ENCODE measurements at regions not wholly inside any gene's neighbourhood (a gene's known extent, or its start where the extent isn't known, plus 50 kb on each side); places are given as distances from the start of the nearest gene placed in this dataset.

- Histone ChIP-seq H4K20me1 (ENCODE audit: insufficient read depth) (no peaks in the 10 kb centered on the region), H2AFZ (ENCODE audit: low read depth) (no peak overlapping the region), H3K4me2 (no peak overlapping the region), H3K9me3 (no peaks in the 10 kb centered on the region), H3K27ac (ENCODE audit: low read depth in 2 of 2, low read length in 1 of 2) (no peak overlapping the region), H3K4me3 (ENCODE audit: low read depth in 2 of 2, low read length in 1 of 2) (no peak overlapping the region), H3K36me3 (replicated peaks in 1 of 2; ENCODE audit: control insufficient read depth in 1 of 2, insufficient read depth in 2 of 2, low read length in 1 of 2) (no peaks in the 10 kb centered on the region), H3K9me2 (no peaks in the 10 kb centered on the region), H3K4me1 (ENCODE audit: control insufficient read depth in 1 of 2, insufficient read depth in 2 of 2, low read depth in 1 of 2, low read length in 1 of 2) (no peaks in the 10 kb centered on the region), H3K9ac (no peak overlapping the region), H3K79me2 (ENCODE audit: insufficient read depth) (no peaks in the 10 kb centered on the region), H3F3A (replicated peaks; ENCODE audit: insufficient read depth) (no peaks in the 10 kb centered on the region), H3K27me3 (ENCODE audit: insufficient read depth) (no peaks in the 10 kb centered on the region)
- TF ChIP-seq CHD2 (IDR thresholded peaks at IDR 0.05; ENCODE audit: low read length, partially characterized antibody) (no peak), JUND (IDR thresholded peaks at IDR 0.05) (no peak), YY1 (IDR thresholded peaks at IDR 0.05; ENCODE audit: low read depth) (no peak), REST (IDR thresholded peaks at IDR 0.05; ENCODE audit: low read depth, low read length) (no peak), ZBTB33 (IDR thresholded peaks at IDR 0.05; ENCODE audit: borderline replicate concordance, low read depth) (no peak), RXRA (IDR thresholded peaks at IDR 0.05; ENCODE audit: borderline replicate concordance, low read depth) (no peak), MAX (IDR thresholded peaks at IDR 0.05; ENCODE audit: low read depth) (no peak), PBX3 (IDR thresholded peaks at IDR 0.05) (no peak), ELF1 (IDR thresholded peaks at IDR 0.05) (no peak), MXI1 (IDR thresholded peaks at IDR 0.05; ENCODE audit: low read depth, low read length) (no peak), TAF1 (IDR thresholded peaks at IDR 0.05; ENCODE audit: borderline replicate concordance, low read depth, low read length) (no peak), IRF3 (IDR thresholded peaks at IDR 0.05; ENCODE audit: low read depth, low read length) (no peak), USF1 (IDR thresholded peaks at IDR 0.05; ENCODE audit: borderline replicate concordance, low read depth) (no peak), NFIC (IDR thresholded peaks at IDR 0.05; ENCODE audit: borderline replicate concordance) (no peak)
- 16% methylated on average over 4 of the region's 4 CpGs for WGBS (ENCODE audit: low lambda C conversion rate)
- DNase-seq, result no peak
- POLR2A ChIA-PET, result no interaction called here
- CTCF ChIA-PET, result no interaction called here
Measured at GRCh38 chr4:18180122-18180521, 158.6 kb upstream of the LCORL start.

Measured in SK-N-SH (cell line).